Endothelial cell of umbilical vein (primary cell): ENCODE measurements at regions not wholly inside any gene's neighbourhood (a gene's known extent, or its start where the extent isn't known, plus 50 kb on each side); places are given as distances from the start of the nearest gene placed in this dataset.

Experiments used
- BruUV-seq: library from RNA; stranded (reverse); fragments of 400-500 nt; replicated peaks from 2 replicates; lab custom pipeline; 2021; lab: Mats Ljungman, UMichigan
- CTCF ChIA-PET: fragments of 300-600, 350-600 bp; sonication (Branson Sonifier 250); formaldehyde crosslinking; loops from one replicate; lab custom pipeline; 2021; ENCODE audit warnings: antibody characterized with exemption, inconsistent platforms; lab: Charles Lee
- POLR2A ChIA-PET: fragments of 300-600, 350-600 bp; sonication (Branson Sonifier 250); formaldehyde crosslinking; loops from one replicate; lab custom pipeline; 2021; ENCODE audit warnings: antibody characterized with exemption, inconsistent platforms; lab: Charles Lee
- DNase-seq: peaks from one replicate; pipeline ENCODE4 v3.0.0-alpha.2; 2011; ENCODE audit warnings: low read depth, low spot score
- FAIRE-seq: peaks from 2 replicates; lab custom pipeline; 2011; peaks lifted over from hg19 to GRCh38; lab: Jason Lieb, UNC
- H2AFZ ChIP-seq: 2 replicates; pipeline ENCODE4 v1.6.0; 2012; ENCODE audit warnings: low read depth, low read length, control low read depth, inconsistent platforms
- H3K27ac ChIP-seq: 2 replicates; pipeline ENCODE4 v1.5.1; 2011; ENCODE audit warnings: low read depth, mild to moderate bottlenecking, control low read depth, low read length, moderate library complexity; ENCODE audit not compliant: insufficient read depth
- H3K27me3 ChIP-seq, 2 experiments: 2 replicates each; pipeline versions ENCODE4 v1.6.0 to v1.6.1; 2011; ENCODE audit warnings: low read length in 2 of 2, mixed read lengths in 1 of 2; ENCODE audit not compliant: control insufficient read depth in 2 of 2, insufficient read depth in 2 of 2
- H3K36me3 ChIP-seq, 2 experiments: 2 replicates in 1 of 2; 3 replicates in 1 of 2; pipeline ENCODE4 v1.5.1; 2011; ENCODE audit warnings: low read length in 2 of 2, mild to moderate bottlenecking in 1 of 2, moderate library complexity in 1 of 2; ENCODE audit not compliant: control insufficient read depth in 2 of 2, insufficient read depth in 2 of 2; ENCODE audit errors: extremely low read depth in 1 of 2
- H3K4me1 ChIP-seq: 3 replicates; pipeline ENCODE4 v1.5.1; 2011; ENCODE audit warnings: mild to moderate bottlenecking, low read length; ENCODE audit not compliant: control insufficient read depth, insufficient read depth; ENCODE audit errors: extremely low read depth
- H3K4me2 ChIP-seq: 2 replicates; pipeline ENCODE4 v1.6.1; 2011; ENCODE audit warnings: low read length, control low read depth, mixed read lengths; ENCODE audit not compliant: insufficient read depth
- H3K4me3 ChIP-seq, 3 experiments: fragments of 200-600 bp in 1 of 3; sonication (generic), shearing (Covaris generic) in 1 of 3; replicated peaks in 1 of 3; 2 replicates each; pipeline ENCODE4 v1.5.1; 2011 to 2016; ENCODE audit warnings: control low read depth in 3 of 3, low read length in 3 of 3, mild to moderate bottlenecking in 2 of 3, inconsistent platforms in 1 of 3, low read depth in 1 of 3, moderate library complexity in 1 of 3; ENCODE audit not compliant: insufficient read depth in 1 of 3
- H3K79me2 ChIP-seq: 2 replicates; pipeline ENCODE4 v1.6.0; 2012; ENCODE audit warnings: low read length, inconsistent platforms; ENCODE audit not compliant: control insufficient read depth, insufficient read depth
- H3K9ac ChIP-seq: replicated peaks from 2 replicates; pipeline ENCODE3; 2011; ENCODE audit warnings: low read length, control low read depth; ENCODE audit not compliant: insufficient read depth; ENCODE audit errors: extremely low read depth
- H3K9me1 ChIP-seq: replicated peaks from 3 replicates; pipeline ENCODE4 v1.6.0; 2011; ENCODE audit warnings: mild to moderate bottlenecking, low read length; ENCODE audit not compliant: control insufficient read depth, insufficient read depth; ENCODE audit errors: extremely low read depth
- H3K9me3 ChIP-seq: replicated peaks from 2 replicates; pipeline ENCODE4 v1.5.1; 2012; ENCODE audit warnings: low read length, inconsistent platforms; ENCODE audit not compliant: control insufficient read depth, insufficient read depth
- H4K20me1 ChIP-seq: replicated peaks from 2 replicates; pipeline ENCODE3; 2011; ENCODE audit warnings: mild to moderate bottlenecking, low read length; ENCODE audit not compliant: control insufficient read depth, insufficient read depth; ENCODE audit errors: extremely low read depth
- EZH2 ChIP-seq: IDR thresholded peaks from 2 replicates; pipeline ENCODE4 v1.6.1; 2012; ENCODE audit warnings: borderline replicate concordance, low read depth, mild to moderate bottlenecking, moderate library complexity, low read length, inconsistent platforms; ENCODE audit not compliant: severe bottlenecking
- FOS ChIP-seq: IDR thresholded peaks from 2 replicates; pipeline ENCODE4 v1.6.1; 2011; ENCODE audit warnings: mild to moderate bottlenecking, low read length, moderate library complexity, borderline replicate concordance; ENCODE audit not compliant: insufficient read depth
- JUN ChIP-seq: IDR thresholded peaks from 2 replicates; pipeline ENCODE4 v1.6.1; 2011; ENCODE audit warnings: borderline replicate concordance, low read depth; ENCODE audit not compliant: insufficient read length, insufficient read depth
- MYC ChIP-seq: IDR thresholded peaks from one replicate; pipeline ENCODE4 v1.6.1; 2011; ENCODE audit warnings: mild to moderate bottlenecking, low read depth, low read length
- POLR2A ChIP-seq: IDR thresholded peaks from 2 replicates; pipeline ENCODE4 v1.6.1; 2012; ENCODE audit warnings: low read depth, mild to moderate bottlenecking, control low read depth, low read length
- POLR2AphosphoS5 ChIP-seq: IDR thresholded peaks from 2 replicates; pipeline ENCODE4 v1.6.1; 2012; ENCODE audit warnings: low read depth, mild to moderate bottlenecking, control low read depth, low read length, moderate library complexity; ENCODE audit not compliant: insufficient read depth
- dilution Hi-C: fragments of 300-500 bp; cut with MboI; formaldehyde crosslinking; loops from one replicate; pipeline ENCODE4 v1.15.0; 2019; ENCODE audit warnings: low sequenced_read_pairs; ENCODE audit not compliant: extremely low pct_ligation_motif_present
- intact Hi-C: fragments of 100-400 bp; cut with micrococcal nuclease; formaldehyde crosslinking; loops from one replicate; pipeline ENCODE4 v1.10.0; 2022
- TF ChIP-seq, protein P1 (sequence below), 2 donors: IDR thresholded peaks; 1 replicate in 1 of 2; 2 replicates in 1 of 2; pipeline ENCODE4 v1.5.1; 2011; ENCODE audit warnings: low read length in 2 of 2, mild to moderate bottlenecking in 2 of 2, moderate library complexity in 2 of 2, control low read depth in 1 of 2, inconsistent platforms in 1 of 2, low read depth in 1 of 2; ENCODE audit not compliant: insufficient read depth in 1 of 2; ENCODE audit errors: extremely low read depth in 1 of 2
- TF ChIP-seq, protein P2 (sequence below): IDR thresholded peaks from 2 replicates; pipeline ENCODE4 v1.6.1; 2011; ENCODE audit not compliant: insufficient read depth, insufficient read length

DNA sequence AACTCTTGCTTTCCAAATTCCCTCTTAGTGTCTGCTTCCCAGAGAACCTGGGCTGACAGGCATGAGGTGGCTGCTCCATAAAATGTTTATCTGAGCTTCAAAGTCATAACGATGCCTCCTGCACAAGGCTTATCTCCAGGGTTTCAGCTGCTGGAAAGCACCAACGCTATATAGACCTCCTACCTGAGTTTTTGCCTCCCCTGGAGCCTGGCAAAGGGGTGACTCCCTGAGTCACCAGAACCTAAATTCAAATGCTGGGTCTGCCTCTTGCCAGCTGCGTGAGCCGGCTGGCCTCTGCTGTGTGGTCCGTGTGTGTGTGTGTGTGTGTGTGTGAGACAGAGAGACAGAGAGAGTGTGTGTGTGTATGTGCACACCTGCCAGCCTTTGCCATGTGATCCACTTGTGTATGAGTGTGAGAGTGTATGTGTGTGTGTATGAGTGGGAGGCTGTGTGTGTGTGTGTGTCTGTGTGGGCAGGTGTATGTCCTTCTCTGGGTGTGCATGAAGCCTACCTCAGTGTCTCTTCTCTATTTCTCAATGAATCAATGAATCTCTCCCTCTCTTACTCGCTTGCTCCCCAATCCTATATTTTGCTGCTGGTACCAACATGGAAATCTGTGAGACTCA lies 714.9 kb downstream of the MATN1 start:
- no peak overlapping the region for H3K4me2 ChIP-seq
- H3K4me1 ChIP-seq = no peaks in the 10 kb centered on the region
- BruUV-seq = no TSS peak
- intact Hi-C loops = no loop called here
- ChIA-PET POLR2A (no interaction called here), CTCF (no interaction called here)
- dilution Hi-C loops = no loop called here
- H3K27ac ChIP-seq = no peak overlapping the region
- DNase-seq (no peak), FAIRE-seq (no peak)
- no peak overlapping the region for H3K9ac ChIP-seq
- H3K4me3 ChIP-seq = no peak overlapping the region
- H3K36me3 ChIP-seq = no peaks in the 10 kb centered on the region
- H3K9me1 ChIP-seq = no peaks in the 10 kb centered on the region
- no peaks in the 10 kb centered on the region for H3K79me2 ChIP-seq
- no peaks in the 10 kb centered on the region for H4K20me1 ChIP-seq
- no peak overlapping the region for H2AFZ ChIP-seq
- H3K9me3 ChIP-seq = no peaks in the 10 kb centered on the region
- H3K27me3 ChIP-seq = no peaks in the 10 kb centered on the region
- TF ChIP-seq POLR2AphosphoS5 (no peak), FOS (no peak), JUN (no peak), MYC (no peak), EZH2 (no peak), POLR2A (no peak)
- TF ChIP-seq, protein P1, sequence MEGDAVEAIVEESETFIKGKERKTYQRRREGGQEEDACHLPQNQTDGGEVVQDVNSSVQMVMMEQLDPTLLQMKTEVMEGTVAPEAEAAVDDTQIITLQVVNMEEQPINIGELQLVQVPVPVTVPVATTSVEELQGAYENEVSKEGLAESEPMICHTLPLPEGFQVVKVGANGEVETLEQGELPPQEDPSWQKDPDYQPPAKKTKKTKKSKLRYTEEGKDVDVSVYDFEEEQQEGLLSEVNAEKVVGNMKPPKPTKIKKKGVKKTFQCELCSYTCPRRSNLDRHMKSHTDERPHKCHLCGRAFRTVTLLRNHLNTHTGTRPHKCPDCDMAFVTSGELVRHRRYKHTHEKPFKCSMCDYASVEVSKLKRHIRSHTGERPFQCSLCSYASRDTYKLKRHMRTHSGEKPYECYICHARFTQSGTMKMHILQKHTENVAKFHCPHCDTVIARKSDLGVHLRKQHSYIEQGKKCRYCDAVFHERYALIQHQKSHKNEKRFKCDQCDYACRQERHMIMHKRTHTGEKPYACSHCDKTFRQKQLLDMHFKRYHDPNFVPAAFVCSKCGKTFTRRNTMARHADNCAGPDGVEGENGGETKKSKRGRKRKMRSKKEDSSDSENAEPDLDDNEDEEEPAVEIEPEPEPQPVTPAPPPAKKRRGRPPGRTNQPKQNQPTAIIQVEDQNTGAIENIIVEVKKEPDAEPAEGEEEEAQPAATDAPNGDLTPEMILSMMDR (IDR thresholded peaks at IDR 0.05; ENCODE audit: extremely low read depth in 1 of 2, insufficient read depth in 1 of 2, low read depth in 1 of 2, low read length in 2 of 2) = no peak
- TF ChIP-seq, protein P2, sequence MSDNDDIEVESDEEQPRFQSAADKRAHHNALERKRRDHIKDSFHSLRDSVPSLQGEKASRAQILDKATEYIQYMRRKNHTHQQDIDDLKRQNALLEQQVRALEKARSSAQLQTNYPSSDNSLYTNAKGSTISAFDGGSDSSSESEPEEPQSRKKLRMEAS = no peak
